ENCODE measurements at regions not wholly inside any gene's neighbourhood (a gene's known extent, or its start where the extent isn't known, plus 50 kb on each side); places are given as distances from the start of the nearest gene placed in this dataset.

DNA sequence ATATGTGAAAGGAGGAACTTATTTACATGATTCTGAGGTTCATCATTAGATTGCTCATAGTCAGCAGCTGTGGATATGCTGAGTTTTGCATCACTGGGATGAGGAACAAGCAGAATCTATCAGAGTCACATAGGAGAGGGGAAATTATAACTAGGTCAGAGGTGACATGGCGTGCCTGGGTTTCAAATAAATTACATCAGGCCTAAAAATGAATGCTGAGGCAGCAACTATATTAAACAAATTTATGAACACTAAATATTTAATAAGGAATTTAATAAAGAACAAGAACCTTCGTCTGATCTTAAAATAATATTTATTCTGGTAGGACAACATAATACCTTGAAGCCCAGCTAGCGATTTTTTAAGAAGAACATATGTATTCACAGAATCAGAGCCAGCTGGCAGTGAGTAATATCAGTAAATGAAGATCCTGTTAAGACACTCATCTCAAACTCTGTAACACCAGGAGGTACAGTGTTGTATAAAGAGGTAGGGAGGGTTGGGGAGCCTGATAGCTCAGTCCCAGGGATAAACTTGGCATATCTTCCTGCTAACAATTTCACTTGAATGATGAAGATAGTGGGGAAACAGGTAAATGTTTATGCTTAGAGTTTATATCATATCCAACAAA lies 60.9 kb upstream of the HS3ST1 start:
- peak overlapping the region; percentile 8; the same call in 1 of the 2 replicates for H3K9ac ChIP-seq (ENCODE audit: low read length)
- no peaks in the 10 kb centered on the region for H3K36me3 ChIP-seq (replicated peaks; ENCODE audit: low read depth, low read length)
- no peaks in the 10 kb centered on the region for H4K20me1 ChIP-seq (ENCODE audit: insufficient read depth, low read length)
- H2AFZ ChIP-seq (ENCODE audit: low read depth, low read length), result no peak overlapping the region
- H3K4me1 ChIP-seq (ENCODE audit: low read length), result peaks cover 25% of the 10 kb centered on the region
- H3K27ac ChIP-seq (ENCODE audit: low read length), result peak overlapping the region; percentile 11; the same call in 1 of the 2 replicates
- TF ChIP-seq CTCF (IDR thresholded peaks at IDR 0.05; ENCODE audit: low read depth, low read length) (no peak), EZH2phosphoT487 (IDR thresholded peaks at IDR 0.05; ENCODE audit: low read depth) (no peak)
- peak overlapping the region; percentile 66 for H3K4me3 ChIP-seq (ENCODE audit: low read length)
- H3K27me3 ChIP-seq (ENCODE audit: low read depth, low read length), result no peaks in the 10 kb centered on the region
- H3K9me3 ChIP-seq (ENCODE audit: insufficient read depth, low read length), result no peaks in the 10 kb centered on the region
- peak overlapping the region; percentile 77 for H3K4me2 ChIP-seq (ENCODE audit: low read length)
- H3K79me2 ChIP-seq (ENCODE audit: low read length), result no peaks in the 10 kb centered on the region

GRCh38 chr4:11488657-11489452 lies 60.2 kb upstream of the HS3ST1 start:
- no peaks in the 10 kb centered on the region for H3K36me3 ChIP-seq (replicated peaks; ENCODE audit: low read depth, low read length)
- TF ChIP-seq EZH2phosphoT487 (IDR thresholded peaks at IDR 0.05; ENCODE audit: low read depth) (no peak), CTCF (IDR thresholded peaks at IDR 0.05; ENCODE audit: low read depth, low read length) (peak; percentile 63)
- H3K4me3 ChIP-seq (ENCODE audit: low read length), result peak overlapping the region; percentile 66
- no peak overlapping the region for H2AFZ ChIP-seq (ENCODE audit: low read depth, low read length)
- no peaks in the 10 kb centered on the region for H3K27me3 ChIP-seq (ENCODE audit: low read depth, low read length)
- no peaks in the 10 kb centered on the region for H3K9me3 ChIP-seq (ENCODE audit: insufficient read depth, low read length)
- H3K9ac ChIP-seq (ENCODE audit: low read length), result no peak overlapping the region
- H3K79me2 ChIP-seq (ENCODE audit: low read length), result no peaks in the 10 kb centered on the region
- no peak overlapping the region for H3K27ac ChIP-seq (ENCODE audit: low read length)
- H3K4me1 ChIP-seq (ENCODE audit: low read length), result peaks cover 25% of the 10 kb centered on the region
- peak overlapping the region; percentile 77 for H3K4me2 ChIP-seq (ENCODE audit: low read length)
- no peaks in the 10 kb centered on the region for H4K20me1 ChIP-seq (ENCODE audit: insufficient read depth, low read length)

DNA sequence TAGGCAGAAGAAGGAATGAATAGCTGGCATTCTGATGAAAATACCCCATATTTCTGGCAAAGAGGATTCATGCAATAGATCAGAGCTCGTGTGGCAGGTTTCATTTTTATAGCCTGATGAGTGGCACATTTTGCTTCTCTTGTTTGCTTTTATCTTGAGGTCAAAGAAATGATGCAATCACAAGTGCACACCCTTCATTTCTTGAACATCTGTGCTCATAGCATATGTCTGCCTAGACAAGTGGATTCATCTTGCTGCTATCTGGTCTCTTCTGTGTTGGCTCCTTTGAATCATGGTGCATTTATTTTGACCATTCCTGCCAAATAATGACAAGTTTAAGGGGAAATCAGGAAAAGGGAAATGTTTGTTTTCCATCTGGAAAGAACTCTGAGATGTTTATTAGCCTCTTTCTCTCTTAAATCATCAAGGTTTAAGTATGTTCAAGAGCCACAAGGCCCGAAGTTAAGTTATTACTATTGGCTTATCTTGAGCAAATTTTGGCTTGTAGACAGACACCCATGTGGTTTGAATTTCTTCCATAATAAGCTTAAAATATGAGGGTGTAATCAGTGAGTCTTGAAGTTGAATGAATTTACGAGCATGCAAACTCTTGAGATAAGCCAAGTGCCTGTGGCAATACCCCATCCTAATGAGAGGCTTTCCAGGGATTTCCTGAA lies 59.3 kb upstream of the HS3ST1 start:
- Histone ChIP-seq H3K4me2 (ENCODE audit: low read length) (no peak overlapping the region), H3K9me3 (ENCODE audit: insufficient read depth, low read length) (no peaks in the 10 kb centered on the region), H2AFZ (ENCODE audit: low read depth, low read length) (no peak overlapping the region), H3K36me3 (replicated peaks; ENCODE audit: low read depth, low read length) (no peaks in the 10 kb centered on the region), H4K20me1 (ENCODE audit: insufficient read depth, low read length) (no peaks in the 10 kb centered on the region), H3K4me3 (ENCODE audit: low read length) (no peak overlapping the region), H3K27me3 (ENCODE audit: low read depth, low read length) (no peaks in the 10 kb centered on the region), H3K4me1 (ENCODE audit: low read length) (peaks cover 25% of the 10 kb centered on the region), H3K27ac (ENCODE audit: low read length) (no peak overlapping the region), H3K79me2 (ENCODE audit: low read length) (no peaks in the 10 kb centered on the region), H3K9ac (ENCODE audit: low read length) (no peak overlapping the region)
- TF ChIP-seq EZH2phosphoT487 (IDR thresholded peaks at IDR 0.05; ENCODE audit: low read depth), result no peak
- TF ChIP-seq CTCF (IDR thresholded peaks at IDR 0.05; ENCODE audit: low read depth, low read length), result no peak

DNA sequence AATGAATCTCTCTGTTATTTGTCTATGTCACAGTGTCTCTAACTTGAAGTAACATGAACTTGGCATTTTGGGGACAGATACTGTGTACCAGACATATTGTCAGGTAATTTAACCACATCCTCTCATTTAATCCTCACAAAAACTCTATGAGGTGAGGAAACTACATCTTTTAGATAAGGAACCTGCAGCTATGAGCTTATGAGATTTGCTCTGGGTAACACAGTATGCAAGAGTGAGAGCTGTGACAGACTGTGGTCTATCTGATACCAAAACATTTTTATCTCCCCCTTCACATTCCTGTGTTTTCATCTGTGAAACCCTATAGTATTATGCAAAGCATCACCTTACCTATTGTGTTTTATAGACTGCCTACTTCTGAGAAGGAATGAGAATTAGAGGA lies 58.4 kb upstream of the HS3ST1 start:
- no peak overlapping the region for H2AFZ ChIP-seq (ENCODE audit: low read depth, low read length)
- no peaks in the 10 kb centered on the region for H4K20me1 ChIP-seq (ENCODE audit: insufficient read depth, low read length)
- H3K9ac ChIP-seq (ENCODE audit: low read length), result no peak overlapping the region
- no peak overlapping the region for H3K4me3 ChIP-seq (ENCODE audit: low read length)
- H3K36me3 ChIP-seq (replicated peaks; ENCODE audit: low read depth, low read length), result no peaks in the 10 kb centered on the region
- no peaks in the 10 kb centered on the region for H3K27me3 ChIP-seq (ENCODE audit: low read depth, low read length)
- TF ChIP-seq CTCF (IDR thresholded peaks at IDR 0.05; ENCODE audit: low read depth, low read length), result no peak
- TF ChIP-seq EZH2phosphoT487 (IDR thresholded peaks at IDR 0.05; ENCODE audit: low read depth), result no peak
- H3K4me1 ChIP-seq (ENCODE audit: low read length), result peaks cover 25% of the 10 kb centered on the region
- no peaks in the 10 kb centered on the region for H3K79me2 ChIP-seq (ENCODE audit: low read length)
- no peak overlapping the region for H3K27ac ChIP-seq (ENCODE audit: low read length)
- H3K9me3 ChIP-seq (ENCODE audit: insufficient read depth, low read length), result no peaks in the 10 kb centered on the region
- H3K4me2 ChIP-seq (ENCODE audit: low read length), result no peak overlapping the region
